Activated CD8-positive, alpha-beta memory T cell treated with anti-CD3 and anti-CD28 coated beads, Interleukin-2, amount 10 ng/mL, durations not matched to agents 7 days and 5 days (primary cell): ENCODE measurements at regions not wholly inside any gene's neighbourhood (a gene's known extent, or its start where the extent isn't known, plus 50 kb on each side); places are given as distances from the start of the nearest gene placed in this dataset.

Source experiments
- ATAC-seq: fragments of 150-1000 bp; cut with Tn5 transposase; one replicate; pipeline ENCODE4 v1.10.0; 2021; ENCODE audit warnings: moderate library complexity
- CTCF ChIA-PET: fragments of 350-600 bp; sonication (Branson Sonifier 250); formaldehyde crosslinking; loops from one replicate; lab custom pipeline; 2021; ENCODE audit warnings: antibody characterized with exemption; lab: Charles Lee
- DNase-seq: peaks from one replicate; pipeline ENCODE4 v3.0.0-alpha.2; 2020
- H3K27ac Mint-ChIP-seq: one replicate; pipeline ENCODE4 v1.8.0; 2021; ENCODE audit warnings: mild to moderate bottlenecking, mixed read lengths
- H3K27me3 Mint-ChIP-seq: one replicate; pipeline ENCODE4 v1.8.0; 2021; ENCODE audit warnings: mixed read lengths
- H3K36me3 Mint-ChIP-seq: one replicate; pipeline ENCODE4 v1.8.0; 2021; ENCODE audit warnings: mild to moderate bottlenecking, mixed read lengths
- H3K4me1 Mint-ChIP-seq: one replicate; pipeline ENCODE4 v1.8.0; 2021; ENCODE audit warnings: mixed read lengths
- H3K4me3 Mint-ChIP-seq: one replicate; pipeline ENCODE4 v1.8.0; 2021; ENCODE audit warnings: mild to moderate bottlenecking, moderate library complexity, mixed read lengths
- H3K9me3 Mint-ChIP-seq: one replicate; pipeline ENCODE4 v1.8.0; 2022; ENCODE audit warnings: low read depth, mixed read lengths

- H3K27ac Mint-ChIP-seq, result no peak overlapping the region
- no peaks in the 10 kb centered on the region for H3K27me3 Mint-ChIP-seq
- no peaks in the 10 kb centered on the region for H3K9me3 Mint-ChIP-seq
- H3K4me3 Mint-ChIP-seq, result no peak overlapping the region
- H3K4me1 Mint-ChIP-seq, result peaks cover 6% of the 10 kb centered on the region
- no peaks in the 10 kb centered on the region for H3K36me3 Mint-ChIP-seq
- CTCF ChIA-PET, result no interaction called here
- no peak for DNase-seq
- no peak for ATAC-seq
These were observed 239.4 kb upstream of the ZPLD1 start for GRCh38 chr3:102195198-102195948.

DNA sequence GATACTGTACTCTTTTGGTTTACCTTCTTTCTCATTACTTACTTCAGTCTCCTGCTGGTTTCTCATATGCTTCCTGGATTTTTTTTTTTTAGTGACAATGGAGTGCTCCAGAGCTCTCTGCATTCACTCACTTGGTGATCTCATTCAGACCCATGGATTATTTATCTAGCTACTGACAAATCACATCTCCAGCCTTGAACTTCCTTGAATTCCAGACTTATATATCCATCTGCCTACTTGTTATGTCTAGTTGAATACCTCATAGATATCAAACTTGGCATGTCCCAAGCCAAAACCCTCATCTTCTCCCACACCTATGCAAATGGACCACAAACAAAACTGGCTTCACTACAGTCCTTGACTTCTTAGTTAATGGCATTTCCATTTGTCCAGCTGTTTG is 234.7 kb upstream of the ZPLD1 start:
- ATAC-seq, result no peak
- H3K27ac Mint-ChIP-seq, result no peak overlapping the region
- no peaks in the 10 kb centered on the region for H3K4me1 Mint-ChIP-seq
- no peak overlapping the region for H3K4me3 Mint-ChIP-seq
- peaks cover 4% of the 10 kb centered on the region for H3K27me3 Mint-ChIP-seq
- CTCF ChIA-PET, result interaction anchor here (1.3 to 1.5 kb wide), 2 partner anchors 29 to 397 kb away, joined by 3 to 4 read pairs; no protein-coding TSS in a partner anchor
- no peaks in the 10 kb centered on the region for H3K9me3 Mint-ChIP-seq
- H3K36me3 Mint-ChIP-seq, result peaks cover 2% of the 10 kb centered on the region
- no peak for DNase-seq

- H3K9me3 Mint-ChIP-seq, result no peaks in the 10 kb centered on the region
- DNase-seq (no peak), ATAC-seq (no peak)
- H3K4me1 Mint-ChIP-seq, result no peaks in the 10 kb centered on the region
- peaks cover 2% of the 10 kb centered on the region for H3K36me3 Mint-ChIP-seq
- H3K27ac Mint-ChIP-seq, result no peak overlapping the region
- no peak overlapping the region for H3K4me3 Mint-ChIP-seq
- CTCF ChIA-PET, result interaction anchor here (1.3 to 1.5 kb wide), 2 partner anchors 29 to 398 kb away, joined by 3 to 4 read pairs; no protein-coding TSS in a partner anchor
- H3K27me3 Mint-ChIP-seq, result peaks cover 4% of the 10 kb centered on the region
These were observed 234.3 kb upstream of the ZPLD1 start for GRCh38 chr3:102200560-102200959.

DNA sequence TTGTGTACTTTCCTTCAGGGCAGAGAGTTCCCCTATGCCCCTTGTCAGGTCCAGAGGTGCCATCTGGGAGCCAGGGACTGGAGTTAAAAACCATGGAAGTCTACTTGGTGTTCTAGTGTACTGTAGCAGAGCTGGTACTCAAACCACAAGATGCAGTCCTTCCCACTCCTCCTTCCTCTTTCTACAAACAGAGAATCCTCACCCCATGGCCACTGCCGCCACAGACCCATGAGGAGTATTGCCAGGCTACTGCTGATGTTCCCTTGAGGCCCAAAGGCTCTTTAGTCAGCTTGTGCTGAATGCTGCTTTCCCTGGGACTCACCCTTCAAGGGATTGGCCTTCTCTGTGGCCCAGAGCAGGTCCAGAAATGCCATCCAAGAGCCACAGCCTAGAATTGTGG is 229.2 kb upstream of the ZPLD1 start:
- no peaks in the 10 kb centered on the region for H3K9me3 Mint-ChIP-seq
- H3K4me1 Mint-ChIP-seq, result no peaks in the 10 kb centered on the region
- no peak overlapping the region for H3K4me3 Mint-ChIP-seq
- CTCF ChIA-PET, result no interaction called here
- ATAC-seq (no peak), DNase-seq (no peak)
- H3K27me3 Mint-ChIP-seq, result peaks cover 4% of the 10 kb centered on the region
- H3K27ac Mint-ChIP-seq, result no peak overlapping the region
- peaks cover 2% of the 10 kb centered on the region for H3K36me3 Mint-ChIP-seq

DNA sequence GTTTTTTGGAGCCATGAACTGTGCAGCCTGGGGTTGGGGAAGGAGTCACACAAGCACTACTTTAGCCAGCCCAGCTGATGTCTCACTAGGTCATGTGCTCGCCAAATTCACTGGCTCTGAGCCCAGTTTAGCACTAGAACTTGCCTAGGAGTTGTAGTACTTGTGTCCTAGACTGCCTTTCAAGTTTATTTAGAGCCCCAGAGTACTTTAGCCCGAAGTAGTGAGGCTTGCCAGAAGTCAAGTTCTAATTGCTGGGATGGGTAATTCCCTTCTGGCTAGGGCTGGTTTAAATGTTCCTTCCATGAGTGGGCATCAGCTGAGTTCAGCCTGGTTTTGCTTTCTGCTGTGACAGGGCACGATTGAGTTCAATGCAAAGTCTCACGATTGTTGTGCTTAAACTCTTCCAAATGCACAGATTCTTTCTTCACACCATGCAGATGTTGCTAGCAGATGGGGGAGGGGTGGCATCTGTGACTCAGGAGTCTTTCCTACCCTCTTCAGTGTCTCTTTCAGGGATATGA is 228.2 kb upstream of the ZPLD1 start:
- H3K27ac Mint-ChIP-seq, result no peak overlapping the region
- H3K4me3 Mint-ChIP-seq, result no peak overlapping the region
- H3K9me3 Mint-ChIP-seq, result no peaks in the 10 kb centered on the region
- no peaks in the 10 kb centered on the region for H3K4me1 Mint-ChIP-seq
- peaks cover 4% of the 10 kb centered on the region for H3K27me3 Mint-ChIP-seq
- DNase-seq (no peak), ATAC-seq (no peak)
- CTCF ChIA-PET, result no interaction called here
- H3K36me3 Mint-ChIP-seq, result peaks cover 2% of the 10 kb centered on the region

- Mint-ChIP-seq H3K4me3 (no peak overlapping the region), H3K27ac (no peak overlapping the region), H3K9me3 (no peaks in the 10 kb centered on the region), H3K4me1 (no peaks in the 10 kb centered on the region), H3K36me3 (peaks cover 2% of the 10 kb centered on the region), H3K27me3 (peaks cover 4% of the 10 kb centered on the region)
- DNase-seq (no peak), ATAC-seq (no peak)
- CTCF ChIA-PET, result no interaction called here
These were observed 227.7 kb upstream of the ZPLD1 start for GRCh38 chr3:102207151-102207571.

- Mint-ChIP-seq H3K4me3 (no peak overlapping the region), H3K9me3 (peaks cover 7% of the 10 kb centered on the region), H3K36me3 (peaks cover 1% of the 10 kb centered on the region), H3K27me3 (peaks cover 6% of the 10 kb centered on the region), H3K27ac (no peak overlapping the region), H3K4me1 (no peaks in the 10 kb centered on the region)
- CTCF ChIA-PET, result interaction anchor here (1.0 kb wide), 1 partner anchor 10 kb away, joined by 3 read pairs; no protein-coding TSS in a partner anchor
- no peak for DNase-seq
- no peak for ATAC-seq
These were observed 219.6 kb upstream of the ZPLD1 start for GRCh38 chr3:102215166-102215565.

DNA sequence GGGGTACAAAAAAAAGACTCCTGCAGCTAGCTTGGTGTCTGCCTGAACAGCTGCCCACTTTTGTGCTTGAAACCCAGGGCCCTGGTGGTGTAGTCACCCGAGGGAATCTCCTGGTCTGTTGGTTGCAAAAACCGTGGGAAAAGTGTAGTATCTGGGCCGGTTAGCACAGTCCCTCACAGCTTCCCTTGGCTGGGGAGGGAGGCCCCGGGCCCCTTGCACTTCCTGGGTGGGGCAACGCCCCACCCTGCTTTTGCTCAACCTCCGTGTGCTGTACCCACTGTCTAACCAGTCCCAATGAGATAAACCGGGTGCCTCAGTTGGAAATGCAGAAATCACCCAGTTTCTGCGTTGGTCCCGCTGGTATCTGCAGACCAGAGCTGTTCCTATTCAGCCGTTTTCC is 211.7 kb upstream of the ZPLD1 start:
- DNase-seq, result no peak
- peaks cover 14% of the 10 kb centered on the region for H3K4me1 Mint-ChIP-seq
- no peaks in the 10 kb centered on the region for H3K9me3 Mint-ChIP-seq
- peak overlapping the region; percentile 33 for H3K27ac Mint-ChIP-seq
- CTCF ChIA-PET, result interaction anchor here (6.5 kb wide), 1 partner anchor 413 kb away, joined by 128 read pairs; no protein-coding TSS in a partner anchor
- no peak overlapping the region for H3K4me3 Mint-ChIP-seq
- H3K36me3 Mint-ChIP-seq, result no peaks in the 10 kb centered on the region
- peaks cover 34% of the 10 kb centered on the region for H3K27me3 Mint-ChIP-seq
- no peak for ATAC-seq

DNA sequence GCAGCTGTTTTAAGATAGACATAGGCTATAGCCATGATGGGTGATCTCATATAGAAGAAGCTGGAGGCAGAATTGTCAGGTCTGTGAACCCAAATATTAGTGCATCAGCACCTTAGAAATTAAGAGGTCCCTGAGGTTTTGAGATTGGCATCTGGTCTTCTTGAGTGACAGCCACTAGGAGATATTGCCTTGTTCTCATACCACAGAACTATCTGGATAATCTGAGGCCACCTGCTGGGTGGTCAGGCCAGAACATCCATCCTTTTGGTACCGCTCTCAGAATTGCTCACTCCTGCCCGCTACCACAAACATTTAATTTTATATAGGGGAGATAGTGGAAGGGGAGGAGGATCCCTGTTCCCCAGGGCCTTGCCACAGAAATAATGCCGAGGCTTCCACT is 210.6 kb upstream of the ZPLD1 start:
- no peaks in the 10 kb centered on the region for H3K36me3 Mint-ChIP-seq
- CTCF ChIA-PET, result interaction anchor here (1.1 to 6.5 kb wide), 6 partner anchors 10 to 422 kb away, joined by 3 to 128 read pairs (median 6); no protein-coding TSS in a partner anchor
- no peaks in the 10 kb centered on the region for H3K9me3 Mint-ChIP-seq
- ATAC-seq (no peak), DNase-seq (no peak)
- no peak overlapping the region for H3K27ac Mint-ChIP-seq
- H3K4me1 Mint-ChIP-seq, result peaks cover 16% of the 10 kb centered on the region
- H3K4me3 Mint-ChIP-seq, result no peak overlapping the region
- H3K27me3 Mint-ChIP-seq, result peaks cover 36% of the 10 kb centered on the region

DNA sequence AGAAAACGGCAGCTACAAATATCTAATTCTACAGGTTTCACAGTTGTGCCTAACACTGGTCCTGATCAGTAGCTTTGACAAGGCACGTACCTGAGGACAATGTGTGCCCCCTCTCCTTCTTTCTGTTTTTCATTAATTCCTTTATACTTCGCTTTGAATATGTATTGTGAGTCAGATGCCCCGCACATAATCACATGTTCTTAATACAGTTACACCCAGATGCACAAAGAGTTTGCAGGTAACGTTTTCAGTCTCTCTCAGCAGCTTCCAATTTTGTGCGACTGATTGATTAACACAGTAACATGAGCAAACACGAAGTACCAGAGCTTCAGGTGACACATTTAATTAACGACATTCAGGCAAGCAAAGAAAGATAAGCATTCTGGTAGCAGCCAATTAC is 209.8 kb upstream of the ZPLD1 start:
- H3K36me3 Mint-ChIP-seq, result no peaks in the 10 kb centered on the region
- H3K4me3 Mint-ChIP-seq, result no peak overlapping the region

GRCh38 chr3:102225407-102226132 is 209.2 kb upstream of the ZPLD1 start:
- Mint-ChIP-seq H3K9me3 (no peaks in the 10 kb centered on the region), H3K27ac (no peak overlapping the region), H3K27me3 (peaks cover 30% of the 10 kb centered on the region), H3K36me3 (no peaks in the 10 kb centered on the region), H3K4me3 (no peak overlapping the region), H3K4me1 (peaks cover 19% of the 10 kb centered on the region)
- ATAC-seq, result peak; percentile 43
- CTCF ChIA-PET, result interaction anchor here (0.5 to 6.5 kb wide), 26 partner anchors 11 to 541 kb away, joined by 3 to 128 read pairs (median 4); partner anchors contain the start of genes CEP97 and NFKBIZ
- no peak for DNase-seq

More for the DNA sequence above, 209.8 kb upstream of the ZPLD1 start:
- DNase-seq, result no peak
- ATAC-seq, result no peak
- H3K4me1 Mint-ChIP-seq, result peaks cover 19% of the 10 kb centered on the region
- CTCF ChIA-PET, result interaction anchor here (0.5 to 6.5 kb wide), 26 partner anchors 10 to 540 kb away, joined by 3 to 128 read pairs (median 4); partner anchors contain the start of genes CEP97 and NFKBIZ
- H3K27me3 Mint-ChIP-seq, result peaks cover 32% of the 10 kb centered on the region
- no peaks in the 10 kb centered on the region for H3K9me3 Mint-ChIP-seq
- no peak overlapping the region for H3K27ac Mint-ChIP-seq

DNA sequence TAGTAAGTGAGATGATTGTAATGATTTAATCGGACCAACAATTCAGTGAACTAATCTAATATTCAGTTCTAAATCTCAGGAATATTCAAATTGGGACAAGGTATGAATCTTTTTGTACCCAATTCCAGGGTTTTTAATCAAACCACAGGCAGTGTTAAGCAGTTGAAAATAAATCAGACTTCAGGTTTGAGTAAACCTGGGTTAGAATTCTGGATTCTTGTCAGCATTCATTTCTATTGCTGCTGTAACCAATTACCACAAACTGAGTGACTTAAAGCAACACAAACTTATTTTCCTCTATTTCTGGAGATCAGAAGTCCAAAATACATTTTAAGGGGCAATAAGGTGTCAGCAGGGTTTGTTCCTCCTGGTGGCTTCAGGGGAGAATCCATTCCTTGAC is 208.4 kb upstream of the ZPLD1 start:
- H3K27ac Mint-ChIP-seq, result no peak overlapping the region
- no peak for DNase-seq
- no peak overlapping the region for H3K4me3 Mint-ChIP-seq
- CTCF ChIA-PET, result interaction anchor here (1.5 to 6.5 kb wide), 5 partner anchors 17 to 424 kb away, joined by 4 to 128 read pairs (median 17); no protein-coding TSS in a partner anchor
- H3K36me3 Mint-ChIP-seq, result no peaks in the 10 kb centered on the region
- H3K4me1 Mint-ChIP-seq, result peaks cover 19% of the 10 kb centered on the region
- peaks cover 27% of the 10 kb centered on the region for H3K27me3 Mint-ChIP-seq
- H3K9me3 Mint-ChIP-seq, result no peaks in the 10 kb centered on the region
- ATAC-seq, result no peak

GRCh38 chr3:102229062-102229655 is 205.7 kb upstream of the ZPLD1 start:
- H3K9me3 Mint-ChIP-seq, result no peaks in the 10 kb centered on the region
- H3K4me3 Mint-ChIP-seq, result no peak overlapping the region
- ATAC-seq (peak; percentile 78), DNase-seq (peak; percentile 79)
- peaks cover 5% of the 10 kb centered on the region for H3K4me1 Mint-ChIP-seq
- no peak overlapping the region for H3K27ac Mint-ChIP-seq
- CTCF ChIA-PET, result interaction anchor here (0.6 to 4.7 kb wide), 44 partner anchors 10 to 1948 kb away, joined by 3 to 90 read pairs (median 4); no protein-coding TSS in a partner anchor
- H3K27me3 Mint-ChIP-seq, result peaks cover 25% of the 10 kb centered on the region
- H3K36me3 Mint-ChIP-seq, result no peaks in the 10 kb centered on the region
